PC-9 (cell line): ENCODE measurements at regions not wholly inside any gene's neighbourhood (a gene's known extent, or its start where the extent isn't known, plus 50 kb on each side); places are given as distances from the start of the nearest gene placed in this dataset.
A peak's percentile ranks its signal among the peaks of the same experiment; 100 is the strongest.

Experiments
- BruUV-seq: library from RNA; stranded (reverse); fragments of 400-500 nt; replicated peaks from 2 replicates; lab custom pipeline; 2021; lab: Mats Ljungman, UMichigan
- CTCF ChIA-PET: fragments of 300-600 bp; sonication (Branson Sonifier 250); formaldehyde crosslinking; loops from one replicate; lab custom pipeline; 2022; ENCODE audit warnings: antibody characterized with exemption; lab: Charles Lee
- POLR2A ChIA-PET: fragments of 300-600 bp; sonication (Branson Sonifier 250); formaldehyde crosslinking; loops from one replicate; lab custom pipeline; 2022; ENCODE audit warnings: antibody characterized with exemption; ENCODE audit not compliant: unreplicated experiment; lab: Charles Lee
- DNase-seq, 2 experiments: peaks; one replicate each; pipeline versions ENCODE4 v3.0.0 to v3.0.0-alpha.2; 2015 to 2022; ENCODE audit warnings: mixed read lengths in 1 of 2
- H2AFZ ChIP-seq: fragments of 200-600 bp; sonication (generic); 2 replicates; pipeline ENCODE4 v1.8.1; 2017; ENCODE audit warnings: antibody characterized with exemption
- H3F3A ChIP-seq: fragments of 200-600 bp; sonication (generic); 2 replicates; pipeline ENCODE4 v1.8.1; 2017; ENCODE audit warnings: antibody characterized with exemption, mild to moderate bottlenecking, low read depth; ENCODE audit not compliant: insufficient read depth
- H3K27ac ChIP-seq: fragments of 200-600 bp; sonication (generic); 2 replicates; pipeline ENCODE4 v1.6.1; 2016; ENCODE audit warnings: mixed run types
- H3K27me3 ChIP-seq: fragments of 200-600 bp; sonication (generic); 2 replicates; pipeline ENCODE4 v1.6.1; 2016; ENCODE audit warnings: low read depth, mixed run types; ENCODE audit not compliant: insufficient read depth
- H3K36me3 ChIP-seq: fragments of 200-600 bp; sonication (generic); 2 replicates; pipeline ENCODE4 v1.6.1; 2016; ENCODE audit warnings: low read depth, mixed run types
- H3K4me1 ChIP-seq: fragments of 200-600 bp; sonication (generic); replicated peaks from 2 replicates; pipeline ENCODE4 v1.6.1; 2016; ENCODE audit warnings: mixed run types; ENCODE audit not compliant: insufficient read depth
- H3K4me2 ChIP-seq: fragments of 200-600 bp; sonication (generic); 2 replicates; pipeline ENCODE4 v1.6.1; 2017; ENCODE audit warnings: mixed run types
- H3K4me3 ChIP-seq: fragments of 200-600 bp; sonication (generic); 2 replicates; pipeline ENCODE4 v1.6.1; 2016; ENCODE audit warnings: mixed run types
- H3K79me2 ChIP-seq: fragments of 200-600 bp; sonication (generic); 2 replicates; pipeline ENCODE4 v1.6.1; 2017; ENCODE audit warnings: low read depth, mixed run types
- H3K9me2 ChIP-seq: fragments of 200-600 bp; sonication (generic); 2 replicates; pipeline ENCODE4 v1.8.1; 2017; ENCODE audit warnings: mild to moderate bottlenecking; ENCODE audit not compliant: insufficient read depth
- H3K9me3 ChIP-seq: fragments of 200-600 bp; sonication (generic); 2 replicates; pipeline ENCODE4 v1.8.1; 2016; ENCODE audit warnings: low read depth; ENCODE audit not compliant: insufficient read depth
- H4K20me1 ChIP-seq: fragments of 200-600 bp; sonication (generic); 2 replicates; pipeline ENCODE4 v1.8.1; 2017; ENCODE audit not compliant: insufficient read depth
- EZH2 ChIP-seq: fragments of 200-600 bp; sonication (generic); IDR thresholded peaks from 2 replicates; pipeline ENCODE4 v1.8.0; 2017; ENCODE audit warnings: antibody characterized with exemption, low read depth
- intact Hi-C: fragments of 100-400 bp; cut with micrococcal nuclease; formaldehyde crosslinking; loops from one replicate; pipeline ENCODE4 v1.10.0; 2022; ENCODE audit not compliant: unreplicated experiment
- TF ChIP-seq, protein P1 (sequence below): fragments of 200-600 bp; sonication (generic); conservative IDR thresholded peaks from 2 replicates; pipeline ENCODE4 v1.6.1; 2017; ENCODE audit warnings: mixed run types, antibody characterized with exemption, mild to moderate bottlenecking, moderate library complexity

DNA sequence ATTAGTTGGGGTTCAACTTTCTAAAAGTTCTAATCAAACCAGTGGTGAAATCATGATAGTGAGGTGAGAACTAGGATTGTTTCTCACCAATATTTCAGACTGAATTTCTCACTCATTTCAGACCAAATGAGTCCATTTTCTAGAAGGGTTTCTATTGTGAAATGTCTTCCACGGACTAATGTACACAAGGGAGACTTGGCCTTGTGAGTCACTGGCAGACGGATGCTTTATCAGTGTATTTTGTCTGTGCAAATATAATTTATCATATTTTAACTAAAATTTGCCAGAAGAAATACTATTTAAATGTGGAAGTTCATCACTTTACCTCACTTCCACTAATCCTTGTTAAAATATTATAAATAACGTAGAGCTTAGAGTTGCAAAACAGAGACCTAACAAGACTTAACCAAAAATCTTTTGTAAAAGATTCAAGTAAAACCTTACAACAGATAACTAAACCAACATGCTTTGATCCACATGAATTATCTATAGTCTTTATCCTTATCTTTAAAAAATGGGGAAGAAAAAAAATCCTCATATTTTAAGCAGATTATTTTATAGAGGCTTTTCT lies 506.0 kb upstream of the FAM241A start:
- Histone ChIP-seq H3K4me2 (no peak overlapping the region), H3K4me3 (no peak overlapping the region), H3F3A (peaks cover 18% of the 10 kb centered on the region), H3K36me3 (no peaks in the 10 kb centered on the region), H2AFZ (no peak overlapping the region), H3K27me3 (no peaks in the 10 kb centered on the region), H3K4me1 (no peaks in the 10 kb centered on the region; the same call in 1 of the 2 replicates), H4K20me1 (no peaks in the 10 kb centered on the region), H3K9me2 (no peaks in the 10 kb centered on the region), H3K79me2 (no peaks in the 10 kb centered on the region), H3K27ac (no peak overlapping the region), H3K9me3 (no peaks in the 10 kb centered on the region)
- no peak for DNase-seq
- intact Hi-C loops = loop anchor here (10.0 kb wide), 1 partner anchor 684 kb away; no protein-coding TSS in a partner anchor
- POLR2A ChIA-PET = no interaction called here
- BruUV-seq = no TSS peak
- TF ChIP-seq EZH2 = no peak
- TF ChIP-seq, protein P1, sequence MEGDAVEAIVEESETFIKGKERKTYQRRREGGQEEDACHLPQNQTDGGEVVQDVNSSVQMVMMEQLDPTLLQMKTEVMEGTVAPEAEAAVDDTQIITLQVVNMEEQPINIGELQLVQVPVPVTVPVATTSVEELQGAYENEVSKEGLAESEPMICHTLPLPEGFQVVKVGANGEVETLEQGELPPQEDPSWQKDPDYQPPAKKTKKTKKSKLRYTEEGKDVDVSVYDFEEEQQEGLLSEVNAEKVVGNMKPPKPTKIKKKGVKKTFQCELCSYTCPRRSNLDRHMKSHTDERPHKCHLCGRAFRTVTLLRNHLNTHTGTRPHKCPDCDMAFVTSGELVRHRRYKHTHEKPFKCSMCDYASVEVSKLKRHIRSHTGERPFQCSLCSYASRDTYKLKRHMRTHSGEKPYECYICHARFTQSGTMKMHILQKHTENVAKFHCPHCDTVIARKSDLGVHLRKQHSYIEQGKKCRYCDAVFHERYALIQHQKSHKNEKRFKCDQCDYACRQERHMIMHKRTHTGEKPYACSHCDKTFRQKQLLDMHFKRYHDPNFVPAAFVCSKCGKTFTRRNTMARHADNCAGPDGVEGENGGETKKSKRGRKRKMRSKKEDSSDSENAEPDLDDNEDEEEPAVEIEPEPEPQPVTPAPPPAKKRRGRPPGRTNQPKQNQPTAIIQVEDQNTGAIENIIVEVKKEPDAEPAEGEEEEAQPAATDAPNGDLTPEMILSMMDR = no peak
- CTCF ChIA-PET = no interaction called here

DNA sequence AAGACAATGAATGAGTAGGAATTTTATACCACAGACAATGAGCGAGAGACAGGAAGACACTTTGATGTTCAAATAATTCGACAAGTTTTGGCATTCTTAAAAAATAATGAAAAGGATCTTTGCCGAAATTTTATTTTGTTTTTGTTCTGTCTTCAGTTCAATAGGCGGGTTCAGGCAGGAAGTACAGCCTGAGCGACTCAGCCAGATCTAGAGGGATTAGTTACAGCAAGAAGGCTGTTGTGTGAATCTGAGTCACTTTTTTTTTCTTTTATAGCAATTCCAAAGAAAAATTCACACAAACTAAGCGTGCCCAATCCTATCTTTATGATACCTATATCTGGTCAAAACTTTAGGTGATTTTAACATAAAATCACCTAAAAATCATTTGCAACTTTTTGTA lies 505.4 kb upstream of the FAM241A start:
- CTCF ChIA-PET = no interaction called here
- Histone ChIP-seq H3K4me3 (no peak overlapping the region), H3K36me3 (no peaks in the 10 kb centered on the region), H3F3A (peaks cover 18% of the 10 kb centered on the region), H3K27ac (no peak overlapping the region), H3K4me1 (no peaks in the 10 kb centered on the region; the same call in 1 of the 2 replicates), H4K20me1 (no peaks in the 10 kb centered on the region), H3K9me2 (no peaks in the 10 kb centered on the region), H3K4me2 (no peak overlapping the region), H3K27me3 (no peaks in the 10 kb centered on the region), H3K79me2 (no peaks in the 10 kb centered on the region), H2AFZ (no peak overlapping the region), H3K9me3 (no peaks in the 10 kb centered on the region)
- no TSS peak for BruUV-seq
- TF ChIP-seq, protein P1 = no peak
- TF ChIP-seq EZH2 = no peak
- intact Hi-C loops = loop anchor here (5.0 to 10.0 kb wide), 2 partner anchors 142 to 685 kb away; no protein-coding TSS in a partner anchor
- no peak for DNase-seq
- POLR2A ChIA-PET = no interaction called here

DNA sequence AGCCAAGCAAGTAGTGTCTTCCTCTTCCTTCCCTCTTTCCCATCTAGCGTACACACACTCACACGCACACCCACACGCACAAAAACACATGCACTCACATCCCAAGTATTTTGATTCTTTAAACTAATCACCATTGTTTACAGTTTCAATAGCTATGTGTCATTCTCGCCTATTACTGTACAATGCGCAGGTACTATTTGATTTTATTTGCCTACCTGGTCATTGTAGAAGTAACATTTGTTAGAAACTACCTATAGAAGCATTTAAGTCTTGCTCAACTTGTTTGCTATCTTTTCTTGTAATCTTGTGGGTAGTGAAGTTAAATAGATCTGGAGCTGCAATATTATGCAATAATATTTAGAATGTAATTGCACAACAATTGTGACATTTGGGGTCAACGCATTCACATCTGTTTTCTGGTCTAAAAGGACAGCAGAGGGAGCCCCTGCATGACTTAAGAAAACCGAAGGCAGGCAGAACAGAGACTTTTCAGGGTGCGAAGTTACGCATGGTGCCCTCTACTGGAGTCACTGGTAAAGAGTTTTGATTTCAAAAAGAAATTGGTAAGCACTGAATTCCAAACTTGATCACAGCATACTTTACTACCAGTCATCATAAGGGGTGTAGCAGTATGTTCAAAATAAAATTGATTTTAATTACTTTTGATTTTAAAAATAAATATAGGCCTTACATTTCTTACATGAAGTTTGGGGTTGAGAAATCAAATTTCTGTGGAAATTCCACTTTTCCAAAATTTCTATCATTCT lies 503.3 kb upstream of the FAM241A start:
- peak; percentile 68 to 84 for DNase-seq
- Histone ChIP-seq H3K4me3 (no peak overlapping the region), H3K9me3 (no peaks in the 10 kb centered on the region), H2AFZ (no peak overlapping the region), H3K36me3 (no peaks in the 10 kb centered on the region), H4K20me1 (no peaks in the 10 kb centered on the region), H3K27me3 (no peaks in the 10 kb centered on the region), H3F3A (peaks cover 18% of the 10 kb centered on the region), H3K4me1 (no peaks in the 10 kb centered on the region; the same call in 1 of the 2 replicates), H3K9me2 (no peaks in the 10 kb centered on the region), H3K27ac (no peak overlapping the region), H3K79me2 (no peaks in the 10 kb centered on the region), H3K4me2 (0 out of 2 replicates have a peak overlapping the region, but pooled peaks have one; percentile 10)
- TF ChIP-seq EZH2 = no peak
- TF ChIP-seq, protein P1 = peak; percentile 84
- intact Hi-C loops = loop anchor here (1.0 to 5.0 kb wide), 5 partner anchors 140 to 418 kb away; no protein-coding TSS in a partner anchor
- ChIA-PET POLR2A (interaction anchor here (0.6 kb wide), 2 partner anchors 215 to 419 kb away, joined by 3 read pairs; no protein-coding TSS in a partner anchor), CTCF (interaction anchor here (0.8 to 1.6 kb wide), 2 partner anchors 213 to 390 kb away, joined by 3 to 4 read pairs; no protein-coding TSS in a partner anchor)
- no TSS peak for BruUV-seq
